B cell (primary cell): ENCODE measurements at regions not wholly inside any gene's neighbourhood (a gene's known extent, or its start where the extent isn't known, plus 50 kb on each side); places are given as distances from the start of the nearest gene placed in this dataset.

Source experiments
- EZH2 ChIP-seq: IDR thresholded peaks from 2 replicates; pipeline ENCODE4 v1.6.1; 2012; ENCODE audit warnings: borderline replicate concordance, low read depth, mild to moderate bottlenecking, moderate library complexity, low read length; ENCODE audit not compliant: insufficient read depth, poor library complexity, severe bottlenecking
- TF ChIP-seq, protein P1 (sequence below): fragments of 200-600 bp; IDR thresholded peaks from one replicate; pipeline ENCODE4 v1.8.0; 2022; ENCODE audit warnings: antibody characterized with exemption, mild to moderate bottlenecking

DNA sequence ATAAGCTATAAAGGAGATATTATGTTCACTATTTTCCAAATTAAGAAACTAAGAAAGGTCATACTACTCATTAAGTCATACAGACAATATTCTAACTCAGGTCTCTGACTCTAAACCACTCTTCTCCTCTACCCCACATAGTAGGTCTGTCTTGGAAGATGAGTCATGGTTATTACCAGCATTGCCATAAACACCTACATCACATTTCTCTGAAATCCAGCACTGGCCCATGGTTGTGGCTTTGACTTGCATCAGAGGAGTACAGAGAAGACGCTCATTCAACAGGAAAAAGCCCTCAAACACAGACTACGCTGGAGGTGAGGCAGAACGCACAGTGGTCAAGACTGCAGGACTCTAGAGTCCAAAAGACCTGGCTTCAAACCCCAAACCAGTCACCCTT lies 476.8 kb downstream of the COG6 start:
- TF ChIP-seq EZH2 = no peak
- TF ChIP-seq, protein P1, sequence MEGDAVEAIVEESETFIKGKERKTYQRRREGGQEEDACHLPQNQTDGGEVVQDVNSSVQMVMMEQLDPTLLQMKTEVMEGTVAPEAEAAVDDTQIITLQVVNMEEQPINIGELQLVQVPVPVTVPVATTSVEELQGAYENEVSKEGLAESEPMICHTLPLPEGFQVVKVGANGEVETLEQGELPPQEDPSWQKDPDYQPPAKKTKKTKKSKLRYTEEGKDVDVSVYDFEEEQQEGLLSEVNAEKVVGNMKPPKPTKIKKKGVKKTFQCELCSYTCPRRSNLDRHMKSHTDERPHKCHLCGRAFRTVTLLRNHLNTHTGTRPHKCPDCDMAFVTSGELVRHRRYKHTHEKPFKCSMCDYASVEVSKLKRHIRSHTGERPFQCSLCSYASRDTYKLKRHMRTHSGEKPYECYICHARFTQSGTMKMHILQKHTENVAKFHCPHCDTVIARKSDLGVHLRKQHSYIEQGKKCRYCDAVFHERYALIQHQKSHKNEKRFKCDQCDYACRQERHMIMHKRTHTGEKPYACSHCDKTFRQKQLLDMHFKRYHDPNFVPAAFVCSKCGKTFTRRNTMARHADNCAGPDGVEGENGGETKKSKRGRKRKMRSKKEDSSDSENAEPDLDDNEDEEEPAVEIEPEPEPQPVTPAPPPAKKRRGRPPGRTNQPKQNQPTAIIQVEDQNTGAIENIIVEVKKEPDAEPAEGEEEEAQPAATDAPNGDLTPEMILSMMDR = no peak
